ENCODE measurements at regions not wholly inside any gene's neighbourhood (a gene's known extent, or its start where the extent isn't known, plus 50 kb on each side); places are given as distances from the start of the nearest gene placed in this dataset.

DNA sequence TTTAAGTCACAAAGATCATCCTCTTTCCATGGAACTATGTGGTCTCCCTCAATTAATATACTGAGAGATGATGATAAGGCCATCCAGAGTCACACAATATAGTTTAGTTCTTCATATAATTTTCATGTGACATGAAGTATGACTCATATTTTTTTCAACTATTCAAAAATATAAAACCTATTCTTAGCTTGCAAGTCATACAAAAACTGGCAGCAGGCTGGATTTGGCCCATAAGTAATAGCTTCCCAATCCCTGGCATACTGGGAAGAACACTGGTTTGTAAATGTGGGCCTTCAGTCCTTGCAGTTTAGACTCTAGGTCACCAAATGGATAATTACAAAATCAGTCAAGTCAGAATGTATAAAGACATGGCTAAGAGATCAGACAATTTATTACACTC lies 356.6 kb downstream of the PPP1R3A start:
- no peak for TF ChIP-seq EHMT2 (IDR thresholded peaks at IDR 0.05; ENCODE audit: low read depth)
- TF ChIP-seq PHF8 (IDR thresholded peaks at IDR 0.05; ENCODE audit: borderline replicate concordance, low read depth) = no peak
- no peak for TF ChIP-seq CEBPB (IDR thresholded peaks at IDR 0.05)
- no peak for TF ChIP-seq RCOR1 (IDR thresholded peaks at IDR 0.05; ENCODE audit: low read depth, low read length)
- no peak for TF ChIP-seq ESRRA (IDR thresholded peaks at IDR 0.05; ENCODE audit: borderline replicate concordance, low read length)
- no peak for TF ChIP-seq FOSL2 (IDR thresholded peaks at IDR 0.05)
- TF ChIP-seq FOSL2 (CRISPR knock-in tag; IDR thresholded peaks at IDR 0.05) = peak; percentile 34; the same call in 1 of the 2 replicates
- TF ChIP-seq SREBF2 (IDR thresholded peaks at IDR 0.05) = no peak
- H3K4me2 ChIP-seq = no peak overlapping the region
- ATAC-seq = no peak
- ChIA-PET POLR2A (no interaction called here), CTCF (no interaction called here)
- H3K9me3 ChIP-seq = no peaks in the 10 kb centered on the region
- no peak overlapping the region for H3K4me3 ChIP-seq
- H3K27ac ChIP-seq = no peak overlapping the region
- H3K4me1 ChIP-seq = no peaks in the 10 kb centered on the region
- DNase-seq (ENCODE audit: low read depth in 1 of 2, low spot score in 1 of 2) = no peak
- FAIRE-seq = no peak

DNA sequence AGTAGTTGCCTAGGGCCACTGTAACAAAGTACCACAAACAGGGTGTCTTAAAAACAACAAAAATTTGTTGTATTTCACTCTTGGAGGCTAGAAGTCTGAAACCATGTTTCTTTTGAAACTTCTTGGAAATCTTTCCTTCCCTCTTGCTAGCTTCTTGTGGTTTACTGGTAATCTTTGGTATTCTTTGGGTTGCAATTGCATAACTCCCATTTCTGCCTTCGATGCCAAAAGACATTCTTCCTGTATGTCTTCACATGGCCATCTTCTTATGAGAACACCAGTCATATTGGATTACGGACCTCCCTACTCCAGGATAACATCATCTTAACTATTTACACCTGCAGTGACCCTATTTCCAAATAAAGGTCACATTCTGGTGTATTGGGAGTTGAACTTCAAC lies 357.4 kb downstream of the PPP1R3A start:
- H3K4me3 ChIP-seq = no peak overlapping the region
- ChIA-PET POLR2A (no interaction called here), CTCF (no interaction called here)
- no peak for TF ChIP-seq PHF8 (IDR thresholded peaks at IDR 0.05; ENCODE audit: borderline replicate concordance, low read depth)
- no peak for TF ChIP-seq CHD4 (IDR thresholded peaks at IDR 0.05; ENCODE audit: borderline replicate concordance)
- TF ChIP-seq SMC3 (IDR thresholded peaks at IDR 0.05) = no peak
- TF ChIP-seq CEBPB (IDR thresholded peaks at IDR 0.05) = no peak
- TF ChIP-seq, protein P1, sequence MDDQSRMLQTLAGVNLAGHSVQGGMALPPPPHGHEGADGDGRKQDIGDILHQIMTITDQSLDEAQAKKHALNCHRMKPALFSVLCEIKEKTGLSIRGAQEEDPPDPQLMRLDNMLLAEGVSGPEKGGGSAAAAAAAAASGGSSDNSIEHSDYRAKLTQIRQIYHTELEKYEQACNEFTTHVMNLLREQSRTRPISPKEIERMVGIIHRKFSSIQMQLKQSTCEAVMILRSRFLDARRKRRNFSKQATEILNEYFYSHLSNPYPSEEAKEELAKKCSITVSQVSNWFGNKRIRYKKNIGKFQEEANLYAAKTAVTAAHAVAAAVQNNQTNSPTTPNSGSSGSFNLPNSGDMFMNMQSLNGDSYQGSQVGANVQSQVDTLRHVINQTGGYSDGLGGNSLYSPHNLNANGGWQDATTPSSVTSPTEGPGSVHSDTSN (IDR thresholded peaks at IDR 0.05) = no peak
- TF ChIP-seq HOXA7 (CRISPR knock-in tag; IDR thresholded peaks at IDR 0.05) = no peak
- WGBS (ENCODE audit: missing lambda C conversion rate) = 0% methylated on average over 2 of the region's 2 CpGs
- no peaks in the 10 kb centered on the region for H3K9me3 ChIP-seq
- no peak overlapping the region for H3K27ac ChIP-seq
- FAIRE-seq (no peak), DNase-seq (ENCODE audit: low read depth in 1 of 2, low spot score in 1 of 2) (no peak), ATAC-seq (no peak)
- no peak overlapping the region for H3K4me2 ChIP-seq
- no peaks in the 10 kb centered on the region for H3K4me1 ChIP-seq

DNA sequence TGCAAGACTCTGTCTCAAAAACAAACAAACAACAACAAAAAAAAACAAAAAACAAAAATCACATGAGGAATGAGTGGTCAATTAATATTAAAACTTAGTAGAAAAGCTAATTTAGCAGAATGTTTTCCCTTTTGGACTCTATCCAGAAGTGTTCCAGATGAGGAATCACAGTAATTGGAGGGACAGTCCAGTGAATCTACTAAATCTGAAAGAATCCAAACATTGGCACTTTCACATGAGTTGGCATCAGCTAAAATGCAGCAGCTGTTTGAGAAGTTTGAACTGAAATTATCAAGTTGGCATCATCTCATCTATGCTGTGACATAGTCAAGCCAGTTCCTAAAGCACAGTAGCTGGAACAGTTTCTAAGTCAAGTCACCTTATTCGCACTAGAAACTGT lies 367.8 kb downstream of the PPP1R3A start:
- ATAC-seq (no peak), FAIRE-seq (no peak), DNase-seq (ENCODE audit: low read depth in 1 of 2, low spot score in 1 of 2) (no peak)
- no peaks in the 10 kb centered on the region for H3K9me3 ChIP-seq
- no peak overlapping the region for H3K4me3 ChIP-seq
- POLR2A ChIA-PET = no interaction called here
- CTCF ChIA-PET = no interaction called here
- H3K4me2 ChIP-seq = no peak overlapping the region
- 0% methylated on average over 1 of the region's 1 CpG for WGBS (ENCODE audit: missing lambda C conversion rate)
- no peaks in the 10 kb centered on the region for H3K4me1 ChIP-seq
- TF ChIP-seq ZSCAN20 (CRISPR knock-in tag; IDR thresholded peaks at IDR 0.05) = no peak
- no peak for TF ChIP-seq SREBF2 (IDR thresholded peaks at IDR 0.05)
- no peak for TF ChIP-seq HOXB5 (CRISPR knock-in tag; IDR thresholded peaks at IDR 0.05)
- TF ChIP-seq POLR2A (IDR thresholded peaks at IDR 0.05; ENCODE audit: low read length) = no peak
- no peak for TF ChIP-seq CHD4 (IDR thresholded peaks at IDR 0.05; ENCODE audit: borderline replicate concordance)
- no peak for TF ChIP-seq HEYL (CRISPR knock-in tag; IDR thresholded peaks at IDR 0.05)
- no peak for TF ChIP-seq KDM1A (IDR thresholded peaks at IDR 0.05; ENCODE audit: low read depth)
- TF ChIP-seq EHMT2 (IDR thresholded peaks at IDR 0.05; ENCODE audit: low read depth) = no peak
- TF ChIP-seq, protein P2, sequence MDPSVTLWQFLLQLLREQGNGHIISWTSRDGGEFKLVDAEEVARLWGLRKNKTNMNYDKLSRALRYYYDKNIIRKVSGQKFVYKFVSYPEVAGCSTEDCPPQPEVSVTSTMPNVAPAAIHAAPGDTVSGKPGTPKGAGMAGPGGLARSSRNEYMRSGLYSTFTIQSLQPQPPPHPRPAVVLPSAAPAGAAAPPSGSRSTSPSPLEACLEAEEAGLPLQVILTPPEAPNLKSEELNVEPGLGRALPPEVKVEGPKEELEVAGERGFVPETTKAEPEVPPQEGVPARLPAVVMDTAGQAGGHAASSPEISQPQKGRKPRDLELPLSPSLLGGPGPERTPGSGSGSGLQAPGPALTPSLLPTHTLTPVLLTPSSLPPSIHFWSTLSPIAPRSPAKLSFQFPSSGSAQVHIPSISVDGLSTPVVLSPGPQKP (IDR thresholded peaks at IDR 0.05; ENCODE audit: low read depth, low read length) = no peak
- TF ChIP-seq, protein P1 (IDR thresholded peaks at IDR 0.05) = no peak
- no peak for TF ChIP-seq HOXA7 (CRISPR knock-in tag; IDR thresholded peaks at IDR 0.05)
- TF ChIP-seq, protein P3, sequence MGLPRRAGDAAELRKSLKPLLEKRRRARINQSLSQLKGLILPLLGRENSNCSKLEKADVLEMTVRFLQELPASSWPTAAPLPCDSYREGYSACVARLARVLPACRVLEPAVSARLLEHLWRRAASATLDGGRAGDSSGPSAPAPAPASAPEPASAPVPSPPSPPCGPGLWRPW (IDR thresholded peaks at IDR 0.05) = no peak
- no peak for TF ChIP-seq FOSB (CRISPR knock-in tag; IDR thresholded peaks at IDR 0.05)
- TF ChIP-seq, protein P4, sequence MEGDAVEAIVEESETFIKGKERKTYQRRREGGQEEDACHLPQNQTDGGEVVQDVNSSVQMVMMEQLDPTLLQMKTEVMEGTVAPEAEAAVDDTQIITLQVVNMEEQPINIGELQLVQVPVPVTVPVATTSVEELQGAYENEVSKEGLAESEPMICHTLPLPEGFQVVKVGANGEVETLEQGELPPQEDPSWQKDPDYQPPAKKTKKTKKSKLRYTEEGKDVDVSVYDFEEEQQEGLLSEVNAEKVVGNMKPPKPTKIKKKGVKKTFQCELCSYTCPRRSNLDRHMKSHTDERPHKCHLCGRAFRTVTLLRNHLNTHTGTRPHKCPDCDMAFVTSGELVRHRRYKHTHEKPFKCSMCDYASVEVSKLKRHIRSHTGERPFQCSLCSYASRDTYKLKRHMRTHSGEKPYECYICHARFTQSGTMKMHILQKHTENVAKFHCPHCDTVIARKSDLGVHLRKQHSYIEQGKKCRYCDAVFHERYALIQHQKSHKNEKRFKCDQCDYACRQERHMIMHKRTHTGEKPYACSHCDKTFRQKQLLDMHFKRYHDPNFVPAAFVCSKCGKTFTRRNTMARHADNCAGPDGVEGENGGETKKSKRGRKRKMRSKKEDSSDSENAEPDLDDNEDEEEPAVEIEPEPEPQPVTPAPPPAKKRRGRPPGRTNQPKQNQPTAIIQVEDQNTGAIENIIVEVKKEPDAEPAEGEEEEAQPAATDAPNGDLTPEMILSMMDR (IDR thresholded peaks at IDR 0.05) = no peak
- TF ChIP-seq, protein P5, sequence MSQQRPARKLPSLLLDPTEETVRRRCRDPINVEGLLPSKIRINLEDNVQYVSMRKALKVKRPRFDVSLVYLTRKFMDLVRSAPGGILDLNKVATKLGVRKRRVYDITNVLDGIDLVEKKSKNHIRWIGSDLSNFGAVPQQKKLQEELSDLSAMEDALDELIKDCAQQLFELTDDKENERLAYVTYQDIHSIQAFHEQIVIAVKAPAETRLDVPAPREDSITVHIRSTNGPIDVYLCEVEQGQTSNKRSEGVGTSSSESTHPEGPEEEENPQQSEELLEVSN (IDR thresholded peaks at IDR 0.05; ENCODE audit: borderline replicate concordance, low read depth) = no peak
- TF ChIP-seq, protein P6, sequence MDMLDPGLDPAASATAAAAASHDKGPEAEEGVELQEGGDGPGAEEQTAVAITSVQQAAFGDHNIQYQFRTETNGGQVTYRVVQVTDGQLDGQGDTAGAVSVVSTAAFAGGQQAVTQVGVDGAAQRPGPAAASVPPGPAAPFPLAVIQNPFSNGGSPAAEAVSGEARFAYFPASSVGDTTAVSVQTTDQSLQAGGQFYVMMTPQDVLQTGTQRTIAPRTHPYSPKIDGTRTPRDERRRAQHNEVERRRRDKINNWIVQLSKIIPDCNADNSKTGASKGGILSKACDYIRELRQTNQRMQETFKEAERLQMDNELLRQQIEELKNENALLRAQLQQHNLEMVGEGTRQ (IDR thresholded peaks at IDR 0.05) = no peak
- no peak for TF ChIP-seq BHLHE40 (IDR thresholded peaks at IDR 0.05; ENCODE audit: low read depth, low read length)
- no peak for TF ChIP-seq CEBPB (IDR thresholded peaks at IDR 0.05)
- TF ChIP-seq PHF8 (IDR thresholded peaks at IDR 0.05; ENCODE audit: borderline replicate concordance, low read depth) = no peak
- H3K27ac ChIP-seq = no peak overlapping the region

All from A549 (cell line).